C4-2B (cell line): ENCODE measurements at regions not wholly inside any gene's neighbourhood (a gene's known extent, or its start where the extent isn't known, plus 50 kb on each side); places are given as distances from the start of the nearest gene placed in this dataset.

Experiments
- CTCF ChIP-seq: fragments of 450-650 bp; conservative IDR thresholded peaks from 2 replicates; pipeline ENCODE4 v1.5.1; 2017; ENCODE audit warnings: mild to moderate bottlenecking
- ZFX ChIP-seq: fragments of 450-650 bp; IDR thresholded peaks from 2 replicates; pipeline ENCODE4 v1.6.1; 2017

- TF ChIP-seq CTCF (no peak), ZFX (no peak)
These were observed 148.4 kb upstream of the KCTD1 start for GRCh38 chr18:26696786-26697185.
